ENCODE measurements at regions not wholly inside any gene's neighbourhood (a gene's known extent, or its start where the extent isn't known, plus 50 kb on each side); places are given as distances from the start of the nearest gene placed in this dataset.
"Not testable (repeated sequence)": the region's sequence is repeated elsewhere in the genome, so short reads cannot be mapped to it uniquely, and the experiment has no call there.

- TF ChIP-seq, protein P1, sequence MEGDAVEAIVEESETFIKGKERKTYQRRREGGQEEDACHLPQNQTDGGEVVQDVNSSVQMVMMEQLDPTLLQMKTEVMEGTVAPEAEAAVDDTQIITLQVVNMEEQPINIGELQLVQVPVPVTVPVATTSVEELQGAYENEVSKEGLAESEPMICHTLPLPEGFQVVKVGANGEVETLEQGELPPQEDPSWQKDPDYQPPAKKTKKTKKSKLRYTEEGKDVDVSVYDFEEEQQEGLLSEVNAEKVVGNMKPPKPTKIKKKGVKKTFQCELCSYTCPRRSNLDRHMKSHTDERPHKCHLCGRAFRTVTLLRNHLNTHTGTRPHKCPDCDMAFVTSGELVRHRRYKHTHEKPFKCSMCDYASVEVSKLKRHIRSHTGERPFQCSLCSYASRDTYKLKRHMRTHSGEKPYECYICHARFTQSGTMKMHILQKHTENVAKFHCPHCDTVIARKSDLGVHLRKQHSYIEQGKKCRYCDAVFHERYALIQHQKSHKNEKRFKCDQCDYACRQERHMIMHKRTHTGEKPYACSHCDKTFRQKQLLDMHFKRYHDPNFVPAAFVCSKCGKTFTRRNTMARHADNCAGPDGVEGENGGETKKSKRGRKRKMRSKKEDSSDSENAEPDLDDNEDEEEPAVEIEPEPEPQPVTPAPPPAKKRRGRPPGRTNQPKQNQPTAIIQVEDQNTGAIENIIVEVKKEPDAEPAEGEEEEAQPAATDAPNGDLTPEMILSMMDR (IDR thresholded peaks at IDR 0.05): not testable (repeated sequence)
- not testable (repeated sequence) for TF ChIP-seq EZH2 (IDR thresholded peaks at IDR 0.05)
These were observed 70.0 kb downstream of the ART5 start for GRCh38 chr11:3571752-3572151.
